Thyroid gland (tissue), 4 donors: ENCODE measurements at regions not wholly inside any gene's neighbourhood (a gene's known extent, or its start where the extent isn't known, plus 50 kb on each side); places are given as distances from the start of the nearest gene placed in this dataset.

Experiments
- DNase-seq, 2 donors: peaks; one replicate each; pipeline ENCODE4 v3.0.0-alpha.2; 2019
- H3K27ac ChIP-seq, 3 donors: fragments of 200-600 bp; sonication (generic); 1 replicate in 2 of 3; 2 replicates in 1 of 3; pipeline ENCODE4 v1.5.1; 2016 to 2019; ENCODE audit warnings: mild to moderate bottlenecking in 1 of 3, moderate library complexity in 1 of 3
- H3K27me3 ChIP-seq: fragments of 200-600 bp; sonication (generic); one replicate; pipeline ENCODE4 v1.5.1; 2019
- H3K36me3 ChIP-seq, 2 donors: fragments of 200-600 bp; sonication (generic); one replicate each; pipeline ENCODE4 v1.5.1; 2016 to 2019
- H3K4me1 ChIP-seq, 2 donors: fragments of 200-600 bp; sonication (generic); one replicate each; pipeline ENCODE4 v1.5.1; 2017 to 2019
- H3K4me3 ChIP-seq, 3 donors: fragments of 200-600 bp; sonication (generic); replicated peaks in 1 of 3; 1 replicate in 2 of 3; 2 replicates in 1 of 3; pipeline ENCODE4 v1.5.1; 2016; ENCODE audit warnings: mild to moderate bottlenecking in 1 of 3
- H3K9me3 ChIP-seq: fragments of 200-600 bp; sonication (generic); one replicate; pipeline ENCODE4 v1.5.1; 2017
- POLR2A ChIP-seq, 2 donors: fragments of 450-650 bp; IDR thresholded peaks; one replicate each; pipeline ENCODE4 v1.6.1; 2017; ENCODE audit warnings: antibody characterized with exemption in 2 of 2, mild to moderate bottlenecking in 2 of 2, moderate library complexity in 1 of 2
- WGBS, 2 donors: methylation state at CpG; one replicate each; pipeline ENCODE4 v1.1.5; 2017; 5-methylcytosine and 5-hydroxymethylcytosine counted together
- intact Hi-C: fragments of 100-400 bp; cut with DNase I; formaldehyde crosslinking; loops from one replicate; pipeline ENCODE4 v1.15.1; 2023
- TF ChIP-seq, protein P1 (sequence below), 6 experiments: fragments of 200-600 bp in 3 of 6; fragments of 450-650 bp in 3 of 6; sonication (generic) in 3 of 6; IDR thresholded peaks; one replicate each; pipeline ENCODE4 v1.5.1; 2016 to 2019; ENCODE audit warnings: antibody characterized with exemption in 6 of 6, mild to moderate bottlenecking in 2 of 6, inconsistent platforms in 1 of 6, moderate library complexity in 1 of 6

DNA sequence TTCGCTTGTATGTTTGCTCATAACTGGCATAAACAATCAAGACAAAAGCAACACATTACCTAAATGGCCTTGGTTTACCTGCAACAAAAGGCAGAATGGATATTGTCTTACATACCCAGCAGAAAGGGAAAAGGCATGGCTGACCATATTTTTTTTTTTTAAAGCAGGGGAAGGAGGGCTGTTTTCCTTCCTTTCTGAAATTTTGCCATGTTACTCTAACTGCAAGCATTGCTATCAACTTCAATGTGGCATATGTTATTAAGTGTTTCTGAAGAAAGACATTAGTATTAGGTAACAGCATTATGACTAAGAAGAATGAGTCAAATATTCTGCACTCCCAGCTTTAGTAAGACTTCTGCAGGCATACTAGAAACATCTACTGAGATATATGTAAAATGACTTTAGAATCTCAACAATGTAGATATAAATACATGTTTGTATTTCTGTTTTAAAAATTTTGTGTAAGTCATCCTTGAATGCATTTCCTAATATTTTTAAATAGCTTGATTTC lies 512.6 kb upstream of the FAM241A start:
- DNase-seq = no peak
- H3K27me3 ChIP-seq = no peaks in the 10 kb centered on the region
- H3K4me3 ChIP-seq = no peak overlapping the region
- no peaks in the 10 kb centered on the region for H3K9me3 ChIP-seq
- WGBS, 2 donors = 80 to 92% methylated on average over 1 of the region's 1 CpG
- TF ChIP-seq, protein P1, sequence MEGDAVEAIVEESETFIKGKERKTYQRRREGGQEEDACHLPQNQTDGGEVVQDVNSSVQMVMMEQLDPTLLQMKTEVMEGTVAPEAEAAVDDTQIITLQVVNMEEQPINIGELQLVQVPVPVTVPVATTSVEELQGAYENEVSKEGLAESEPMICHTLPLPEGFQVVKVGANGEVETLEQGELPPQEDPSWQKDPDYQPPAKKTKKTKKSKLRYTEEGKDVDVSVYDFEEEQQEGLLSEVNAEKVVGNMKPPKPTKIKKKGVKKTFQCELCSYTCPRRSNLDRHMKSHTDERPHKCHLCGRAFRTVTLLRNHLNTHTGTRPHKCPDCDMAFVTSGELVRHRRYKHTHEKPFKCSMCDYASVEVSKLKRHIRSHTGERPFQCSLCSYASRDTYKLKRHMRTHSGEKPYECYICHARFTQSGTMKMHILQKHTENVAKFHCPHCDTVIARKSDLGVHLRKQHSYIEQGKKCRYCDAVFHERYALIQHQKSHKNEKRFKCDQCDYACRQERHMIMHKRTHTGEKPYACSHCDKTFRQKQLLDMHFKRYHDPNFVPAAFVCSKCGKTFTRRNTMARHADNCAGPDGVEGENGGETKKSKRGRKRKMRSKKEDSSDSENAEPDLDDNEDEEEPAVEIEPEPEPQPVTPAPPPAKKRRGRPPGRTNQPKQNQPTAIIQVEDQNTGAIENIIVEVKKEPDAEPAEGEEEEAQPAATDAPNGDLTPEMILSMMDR (IDR thresholded peaks at IDR 0.05) = no peak
- TF ChIP-seq POLR2A (IDR thresholded peaks at IDR 0.05) = no peak
- H3K27ac ChIP-seq = no peak overlapping the region
- intact Hi-C loops = no loop called here
- no peaks in the 10 kb centered on the region for H3K36me3 ChIP-seq
- no peaks in the 10 kb centered on the region for H3K4me1 ChIP-seq

DNA sequence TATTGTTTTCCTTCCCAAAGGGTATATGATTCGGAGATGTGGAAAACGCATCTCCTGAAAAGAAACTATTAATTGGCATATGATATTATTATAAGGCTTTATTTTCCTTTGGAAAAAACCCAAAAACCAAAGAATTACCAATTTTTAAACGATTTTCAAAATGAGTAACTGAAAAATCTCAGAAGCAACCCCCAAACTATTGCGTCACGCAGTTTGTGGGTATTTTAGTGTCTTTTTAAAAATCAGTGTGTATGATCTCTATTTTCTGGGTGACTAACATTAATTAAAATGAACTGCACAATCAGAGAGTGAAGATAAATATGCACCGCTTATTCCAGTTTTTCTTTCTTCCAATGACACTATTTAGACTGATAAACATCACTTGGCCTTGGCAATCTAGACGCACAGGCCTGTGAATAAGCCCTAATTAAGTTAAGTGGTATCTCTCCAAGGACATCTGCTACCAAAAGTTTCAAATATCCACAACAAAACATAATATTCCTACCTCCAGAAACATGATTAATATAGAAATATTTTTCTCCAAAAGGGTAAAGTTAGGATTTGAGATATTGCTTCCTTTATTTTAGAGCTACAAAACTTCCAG lies 511.5 kb upstream of the FAM241A start:
- TF ChIP-seq, protein P1 (IDR thresholded peaks at IDR 0.05) = no peak
- TF ChIP-seq POLR2A (IDR thresholded peaks at IDR 0.05) = no peak
- no peak for DNase-seq
- Histone ChIP-seq H3K4me1 (no peaks in the 10 kb centered on the region), H3K27ac (no peak overlapping the region), H3K4me3 (no peak overlapping the region), H3K36me3 (no peaks in the 10 kb centered on the region), H3K27me3 (no peaks in the 10 kb centered on the region), H3K9me3 (no peaks in the 10 kb centered on the region)
- intact Hi-C loops = no loop called here
- WGBS, 2 donors = 80 to 90% methylated on average over 7 of the region's 7 CpGs

DNA sequence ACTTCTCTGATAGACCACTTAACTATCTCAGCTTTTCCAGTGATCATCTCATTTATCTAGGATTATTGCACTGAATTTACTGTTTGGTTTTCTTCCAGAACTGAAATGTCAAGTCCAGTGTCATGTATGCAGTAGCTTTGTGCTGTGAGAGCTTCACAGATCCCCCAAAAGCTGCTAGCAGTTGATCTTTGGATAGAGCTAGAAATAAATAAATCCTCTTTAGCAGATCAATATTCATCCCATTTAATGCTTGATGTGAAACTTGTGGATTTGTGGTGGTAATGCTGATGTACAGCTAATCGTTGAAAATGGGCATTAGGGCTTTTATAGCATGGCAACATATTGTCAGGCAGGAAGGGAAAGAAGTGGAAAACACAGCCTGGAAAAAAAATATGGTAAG lies 509.6 kb upstream of the FAM241A start:
- DNase-seq = no peak
- Histone ChIP-seq H3K27ac (no peak overlapping the region), H3K36me3 (no peaks in the 10 kb centered on the region), H3K27me3 (no peaks in the 10 kb centered on the region), H3K4me3 (no peak overlapping the region), H3K9me3 (no peaks in the 10 kb centered on the region), H3K4me1 (no peaks in the 10 kb centered on the region)
- intact Hi-C loops = no loop called here
- WGBS, 2 donors = 88 to 89% methylated on average over 1 of the region's 1 CpG
- no peak for TF ChIP-seq POLR2A (IDR thresholded peaks at IDR 0.05)
- TF ChIP-seq, protein P1 (IDR thresholded peaks at IDR 0.05) = no peak

DNA sequence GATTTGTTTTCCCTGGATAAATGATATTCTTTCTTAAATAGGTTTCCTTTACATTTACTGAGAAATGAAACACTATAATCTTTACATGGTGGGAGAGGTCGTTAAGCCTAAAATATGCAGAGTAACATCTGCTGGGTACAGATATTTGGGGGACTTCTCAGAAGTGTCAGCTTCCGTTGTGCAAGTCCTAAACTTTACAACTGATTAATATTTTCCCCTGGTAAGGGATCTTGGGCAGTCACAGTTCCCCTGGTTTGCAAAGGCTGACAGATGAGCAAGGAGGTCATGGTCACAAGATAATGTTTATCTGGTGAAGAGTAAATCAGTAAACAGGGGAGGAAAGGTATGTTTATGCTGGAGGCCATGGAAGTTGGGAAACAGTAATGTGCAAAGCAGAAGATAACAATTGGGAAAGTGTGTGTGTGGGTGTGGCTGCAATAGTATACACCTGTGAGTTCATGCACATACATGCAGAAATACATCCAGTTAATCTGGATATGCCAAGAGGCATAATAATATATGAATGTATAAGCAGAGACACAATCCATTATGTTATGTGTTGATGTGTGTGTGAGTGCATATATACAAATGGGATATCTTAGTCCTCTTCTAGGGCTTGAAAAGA lies 508.2 kb upstream of the FAM241A start:
- H3K4me3 ChIP-seq = no peak overlapping the region
- no peaks in the 10 kb centered on the region for H3K27me3 ChIP-seq
- WGBS, 2 donors = 39 to 66% methylated on average over 2 of the region's 2 CpGs
- no peaks in the 10 kb centered on the region for H3K36me3 ChIP-seq
- TF ChIP-seq, protein P1 (IDR thresholded peaks at IDR 0.05) = no peak
- TF ChIP-seq POLR2A (IDR thresholded peaks at IDR 0.05) = no peak
- intact Hi-C loops = no loop called here
- no peak overlapping the region for H3K27ac ChIP-seq
- no peaks in the 10 kb centered on the region for H3K9me3 ChIP-seq
- no peaks in the 10 kb centered on the region for H3K4me1 ChIP-seq
- no peak for DNase-seq

DNA sequence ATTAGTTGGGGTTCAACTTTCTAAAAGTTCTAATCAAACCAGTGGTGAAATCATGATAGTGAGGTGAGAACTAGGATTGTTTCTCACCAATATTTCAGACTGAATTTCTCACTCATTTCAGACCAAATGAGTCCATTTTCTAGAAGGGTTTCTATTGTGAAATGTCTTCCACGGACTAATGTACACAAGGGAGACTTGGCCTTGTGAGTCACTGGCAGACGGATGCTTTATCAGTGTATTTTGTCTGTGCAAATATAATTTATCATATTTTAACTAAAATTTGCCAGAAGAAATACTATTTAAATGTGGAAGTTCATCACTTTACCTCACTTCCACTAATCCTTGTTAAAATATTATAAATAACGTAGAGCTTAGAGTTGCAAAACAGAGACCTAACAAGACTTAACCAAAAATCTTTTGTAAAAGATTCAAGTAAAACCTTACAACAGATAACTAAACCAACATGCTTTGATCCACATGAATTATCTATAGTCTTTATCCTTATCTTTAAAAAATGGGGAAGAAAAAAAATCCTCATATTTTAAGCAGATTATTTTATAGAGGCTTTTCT lies 506.0 kb upstream of the FAM241A start:
- no peak overlapping the region for H3K27ac ChIP-seq
- DNase-seq = no peak
- intact Hi-C loops = no loop called here
- no peaks in the 10 kb centered on the region for H3K27me3 ChIP-seq
- H3K9me3 ChIP-seq = no peaks in the 10 kb centered on the region
- 82 to 86% methylated on average over 3 of the region's 3 CpGs for WGBS, 2 donors
- H3K4me1 ChIP-seq = no peaks in the 10 kb centered on the region
- no peaks in the 10 kb centered on the region for H3K36me3 ChIP-seq
- H3K4me3 ChIP-seq = no peak overlapping the region
- TF ChIP-seq POLR2A (IDR thresholded peaks at IDR 0.05) = no peak
- TF ChIP-seq, protein P1 (IDR thresholded peaks at IDR 0.05) = no peak
